ENCODE measurements at regions not wholly inside any gene's neighbourhood (a gene's known extent, or its start where the extent isn't known, plus 50 kb on each side); places are given as distances from the start of the nearest gene placed in this dataset.

- no peaks in the 10 kb centered on the region for H3K36me3 ChIP-seq
- no peaks in the 10 kb centered on the region for H3K4me1 ChIP-seq
- WGBS, 2 donors (ENCODE audit: low coverage in 1 of 2): 51 to 62% methylated on average over 12 to 13 of the region's 13 CpGs
- no peak overlapping the region for H3K27ac ChIP-seq
- intact Hi-C loops (cut with DNase I; ENCODE audit: low total_unique reads) (no loop called here), in situ Hi-C loops (cut with MboI; ENCODE audit: low pct_ligation_motif_present in 1 of 4, low pct_unique_long_range_greater_than_20kb in 1 of 4, low sequenced_read_pairs in 3 of 4) (no loop called here)
- no peaks in the 10 kb centered on the region for H3K27me3 ChIP-seq
- DNase-seq: no peak
- TF ChIP-seq EP300 (IDR thresholded peaks at IDR 0.05; ENCODE audit: low read depth) (no peak), POLR2A (IDR thresholded peaks at IDR 0.05) (no peak), POLR2AphosphoS5 (IDR thresholded peaks at IDR 0.05) (no peak), CTCF (IDR thresholded peaks at IDR 0.05) (no peak)
- no peaks in the 10 kb centered on the region for H3K9me3 ChIP-seq
- no peak overlapping the region for H3K4me3 ChIP-seq
Measured at GRCh38 chr16:60739737-60740683, 1296.2 kb downstream of the CDH8 start.

GRCh38 chr16:60731329-60732050, 1304.7 kb downstream of the CDH8 start:
- no peaks in the 10 kb centered on the region for H3K27me3 ChIP-seq
- no peak for TF ChIP-seq POLR2AphosphoS5 (IDR thresholded peaks at IDR 0.05)
- no peak overlapping the region for H3K4me3 ChIP-seq
- peaks cover 0 to 3% of the 10 kb centered on the region in 2 donors for H3K9me3 ChIP-seq
- intact Hi-C loops (cut with DNase I; ENCODE audit: low total_unique reads) (no loop called here), in situ Hi-C loops (cut with MboI; ENCODE audit: low pct_ligation_motif_present in 1 of 4, low pct_unique_long_range_greater_than_20kb in 1 of 4, low sequenced_read_pairs in 3 of 4) (no loop called here)
- no peaks in the 10 kb centered on the region for H3K36me3 ChIP-seq
- H3K27ac ChIP-seq: no peak overlapping the region
- 60 to 64% methylated on average over 5 of the region's 5 CpGs for WGBS, 2 donors (ENCODE audit: low coverage in 1 of 2)
- no peaks in the 10 kb centered on the region for H3K4me1 ChIP-seq
- no peak for DNase-seq

- in situ Hi-C loops (cut with MboI; ENCODE audit: low pct_ligation_motif_present in 1 of 4, low pct_unique_long_range_greater_than_20kb in 1 of 4, low sequenced_read_pairs in 3 of 4): no loop called here
- Histone ChIP-seq H3K4me1 (no peaks in the 10 kb centered on the region), H3K27ac (no peak overlapping the region), H3K36me3 (no peaks in the 10 kb centered on the region), H3K9me3 (peaks cover 0 to 3% of the 10 kb centered on the region in 2 donors), H3K27me3 (no peaks in the 10 kb centered on the region), H3K4me3 (no peak overlapping the region)
- intact Hi-C loops (cut with DNase I; ENCODE audit: low total_unique reads): no loop called here
- TF ChIP-seq POLR2A (IDR thresholded peaks at IDR 0.05) (no peak), CTCF (IDR thresholded peaks at IDR 0.05) (no peak), EP300 (IDR thresholded peaks at IDR 0.05; ENCODE audit: low read depth) (no peak), POLR2AphosphoS5 (IDR thresholded peaks at IDR 0.05) (no peak)
- no peak for DNase-seq
Measured at GRCh38 chr16:60729051-60729450, 1307.2 kb downstream of the CDH8 start.

GRCh38 chr16:60727851-60728250, 1308.4 kb downstream of the CDH8 start:
- Histone ChIP-seq H3K4me1 (no peaks in the 10 kb centered on the region), H3K36me3 (no peaks in the 10 kb centered on the region), H3K27ac (no peak overlapping the region), H3K27me3 (no peaks in the 10 kb centered on the region), H3K9me3 (peaks cover 0 to 3% of the 10 kb centered on the region in 2 donors), H3K4me3 (no peak overlapping the region)
- WGBS, 2 donors (ENCODE audit: low coverage in 1 of 2): 85% methylated on average over 5 of the region's 5 CpGs
- no peak for DNase-seq
- TF ChIP-seq CTCF (IDR thresholded peaks at IDR 0.05) (no peak), POLR2A (IDR thresholded peaks at IDR 0.05) (no peak), EP300 (IDR thresholded peaks at IDR 0.05; ENCODE audit: low read depth) (no peak), POLR2AphosphoS5 (IDR thresholded peaks at IDR 0.05) (no peak)
- intact Hi-C loops (cut with DNase I; ENCODE audit: low total_unique reads): no loop called here
- in situ Hi-C loops (cut with MboI; ENCODE audit: low pct_ligation_motif_present in 1 of 4, low pct_unique_long_range_greater_than_20kb in 1 of 4, low sequenced_read_pairs in 3 of 4): no loop called here
